HepG2 (cell line): ENCODE measurements at regions not wholly inside any gene's neighbourhood (a gene's known extent, or its start where the extent isn't known, plus 50 kb on each side); places are given as distances from the start of the nearest gene placed in this dataset.

Source experiments
- ATAC-seq: fragments of 200-7000 bp; cut with Tn5 transposase; 3 replicates; pipeline ENCODE4 v1.9.1; 2020; ENCODE audit warnings: mild to moderate bottlenecking, moderate library complexity
- BruUV-seq: library from RNA; stranded (reverse); fragments of 400-500 nt; replicated peaks from 2 replicates; lab custom pipeline; 2021; lab: Mats Ljungman, UMichigan
- CTCF ChIA-PET: fragments of 300-600 bp; formaldehyde crosslinking; extraction: SDS; loops from one replicate; lab custom pipeline; 2021; ENCODE audit warnings: low total read pairs, inconsistent platforms, low intra/inter-chr PET ratio; lab: Yijun Ruan, JAX
- POLR2A ChIA-PET: fragments of 350-600 bp; sonication (Branson Sonifier 250); formaldehyde crosslinking; loops from one replicate; lab custom pipeline; 2020; ENCODE audit warnings: antibody characterized with exemption, inconsistent platforms; lab: Yijun Ruan, JAX
- DNase-seq: peaks from one replicate; pipeline ENCODE4 v3.0.0-alpha.2; 2015; ENCODE audit warnings: low spot score
- FAIRE-seq: peaks from 3 replicates; lab custom pipeline; 2011; peaks lifted over from hg19 to GRCh38; lab: Jason Lieb, UNC
- H2AFZ ChIP-seq: one replicate; pipeline ENCODE4 v1.6.1; 2011; ENCODE audit warnings: low read length, inconsistent platforms
- H3K27ac ChIP-seq: fragments of 300-600 bp; 3 replicates; pipeline ENCODE4 v1.8.0; 2011; ENCODE audit warnings: mixed run types, mild to moderate bottlenecking, mixed read lengths, low read length, inconsistent platforms; ENCODE audit not compliant: insufficient read depth; ENCODE audit errors: extremely low read length
- H3K27me3 ChIP-seq, 2 experiments: fragments of 200-600 bp in 1 of 2; 2 replicates in 1 of 2; 3 replicates in 1 of 2; pipeline versions ENCODE4 v1.6.0 to v1.8.0; 2011; ENCODE audit warnings: low read length in 2 of 2, mild to moderate bottlenecking in 2 of 2, moderate library complexity in 2 of 2, inconsistent platforms in 1 of 2; ENCODE audit not compliant: insufficient read depth in 2 of 2, control insufficient read depth in 1 of 2
- H3K36me3 ChIP-seq, 2 experiments: fragments of 200-600 bp in 1 of 2; replicated peaks in 1 of 2; 2 replicates in 1 of 2; 3 replicates in 1 of 2; pipeline versions ENCODE4 v1.5.1 to v1.8.0; 2011; ENCODE audit warnings: low read length in 2 of 2, inconsistent platforms in 1 of 2; ENCODE audit not compliant: insufficient read depth in 2 of 2, control insufficient read depth in 1 of 2
- H3K4me1 ChIP-seq: 2 replicates; pipeline ENCODE4 v1.5.1; 2012; ENCODE audit warnings: low read length, inconsistent platforms; ENCODE audit not compliant: insufficient read depth
- H3K4me2 ChIP-seq: 2 replicates; pipeline ENCODE4 v1.6.0; 2011; ENCODE audit warnings: low read depth, low read length, inconsistent platforms
- H3K4me3 ChIP-seq, 3 experiments: fragments of 200-600 bp in 1 of 3; sonication (generic), shearing (Covaris generic) in 1 of 3; replicated peaks in 1 of 3; 2 replicates each; pipeline ENCODE4 v1.5.1; 2011 to 2016; ENCODE audit warnings: low read length in 3 of 3, inconsistent platforms in 2 of 3, low read depth in 2 of 3, mild to moderate bottlenecking in 2 of 3, control low read depth in 1 of 3, mixed read lengths in 1 of 3; ENCODE audit not compliant: insufficient read depth in 1 of 3
- H3K79me2 ChIP-seq: one replicate; pipeline ENCODE4 v1.6.1; 2011; ENCODE audit warnings: low read length, inconsistent platforms; ENCODE audit not compliant: insufficient read depth
- H3K9ac ChIP-seq: 2 replicates; pipeline ENCODE4 v1.6.0; 2011; ENCODE audit warnings: mild to moderate bottlenecking, low read depth, low read length, inconsistent platforms; ENCODE audit not compliant: insufficient read depth
- H3K9me3 ChIP-seq: 2 replicates; pipeline ENCODE4 v1.5.1; 2012; ENCODE audit warnings: mild to moderate bottlenecking, low read length
- H4K20me1 ChIP-seq: 2 replicates; pipeline ENCODE4 v1.6.0; 2011; ENCODE audit warnings: inconsistent platforms, mild to moderate bottlenecking, low read length, moderate library complexity; ENCODE audit not compliant: insufficient read depth
- BRCA1 ChIP-seq: sonication (generic); formaldehyde crosslinking; IDR thresholded peaks from 2 replicates; pipeline ENCODE4 v1.4.0; 2020; ENCODE audit warnings: missing genetic modification reagents
- BRF2 ChIP-seq: sonication (generic); formaldehyde crosslinking; IDR thresholded peaks from 2 replicates; pipeline ENCODE4 v1.8.1; 2022; ENCODE audit warnings: mild to moderate bottlenecking, missing genetic modification reagents
- CBFB ChIP-seq: sonication (generic); formaldehyde crosslinking; IDR thresholded peaks from 2 replicates; pipeline ENCODE4 v1.4.0; 2020; ENCODE audit warnings: missing genetic modification reagents
- CEBPG ChIP-seq: IDR thresholded peaks from 2 replicates; pipeline ENCODE4 v1.6.1; 2016
- EZH2 ChIP-seq: conservative IDR thresholded peaks from 2 replicates; pipeline ENCODE4 v1.6.1; 2012; ENCODE audit warnings: mild to moderate bottlenecking, low read depth, low read length, moderate library complexity
- KDM5B ChIP-seq: sonication (generic); formaldehyde crosslinking; IDR thresholded peaks from 2 replicates; pipeline ENCODE4 v1.4.0; 2020; ENCODE audit warnings: missing genetic modification reagents, mild to moderate bottlenecking, borderline replicate concordance
- MTF1 ChIP-seq: sonication (generic); formaldehyde crosslinking; IDR thresholded peaks from 2 replicates; pipeline ENCODE4 v1.5.0; 2020; ENCODE audit warnings: missing genetic modification reagents
- NBN ChIP-seq: fragments of 450-650 bp; conservative IDR thresholded peaks from 2 replicates; pipeline ENCODE4 v1.6.1; 2017
- NFIB ChIP-seq: sonication (generic); formaldehyde crosslinking; IDR thresholded peaks from 2 replicates; pipeline ENCODE4 v1.9.0; 2021; ENCODE audit warnings: missing genetic modification reagents, mild to moderate bottlenecking, borderline replicate concordance
- NFRKB ChIP-seq: fragments of 450-650 bp; IDR thresholded peaks from 2 replicates; pipeline ENCODE4 v1.6.1; 2017
- PBX3 ChIP-seq: sonication (generic); formaldehyde crosslinking; IDR thresholded peaks from 2 replicates; pipeline ENCODE4 v1.8.1; 2023; ENCODE audit warnings: missing genetic modification reagents, inconsistent platforms, borderline replicate concordance
- TERF1 ChIP-seq: sonication (generic); formaldehyde crosslinking; IDR thresholded peaks from 2 replicates; pipeline ENCODE4 v1.8.0; 2022; ENCODE audit warnings: mild to moderate bottlenecking, missing genetic modification reagents, moderate library complexity
- THYN1 ChIP-seq: sonication (generic); formaldehyde crosslinking; IDR thresholded peaks from 2 replicates; pipeline ENCODE4 v1.8.1; 2023; ENCODE audit warnings: low read depth, mild to moderate bottlenecking, moderate library complexity, missing genetic modification reagents, borderline replicate concordance
- ZBTB37 ChIP-seq: sonication (generic); formaldehyde crosslinking; IDR thresholded peaks from 2 replicates; pipeline ENCODE4 v1.4.0; 2020; ENCODE audit warnings: mild to moderate bottlenecking, missing genetic modification reagents
- ZNF235 ChIP-seq: sonication (generic); formaldehyde crosslinking; IDR thresholded peaks from 2 replicates; pipeline ENCODE4 v1.8.1; 2023; ENCODE audit warnings: mild to moderate bottlenecking, missing genetic modification reagents, borderline replicate concordance
- ZNF740 ChIP-seq: sonication (generic); formaldehyde crosslinking; IDR thresholded peaks from 2 replicates; pipeline ENCODE4 v1.4.0; 2020; ENCODE audit warnings: missing genetic modification reagents
- WGBS: methylation state at CpG from one replicate; pipeline ENCODE4 v1.1.6; 2017; ENCODE audit warnings: low lambda C conversion rate; 5-methylcytosine and 5-hydroxymethylcytosine counted together
- in situ Hi-C: cut with HindIII; loops from 2 replicates; pipeline ENCODE4 v1.10.0; 2017; ENCODE audit warnings: low pct_unique_long_range_greater_than_20kb; ENCODE audit not compliant: extremely low pct_ligation_motif_present
- intact Hi-C: fragments of 100-400 bp; cut with micrococcal nuclease; formaldehyde crosslinking; loops from one replicate; pipeline ENCODE4 v1.10.0; 2022; ENCODE audit not compliant: unreplicated experiment

GRCh38 chr18:40738321-40738880 lies 1216.6 kb upstream of the PIK3C3 start:
- no peaks in the 10 kb centered on the region for H3K79me2 ChIP-seq
- ChIA-PET CTCF (no interaction called here), POLR2A (no interaction called here)
- H3K4me1 ChIP-seq = no peaks in the 10 kb centered on the region
- no peaks in the 10 kb centered on the region for H3K36me3 ChIP-seq
- H3K4me3 ChIP-seq = no peak overlapping the region
- in situ Hi-C loops = no loop called here
- intact Hi-C loops = no loop called here
- no peak overlapping the region for H3K9ac ChIP-seq
- FAIRE-seq = no peak
- H2AFZ ChIP-seq = no peak overlapping the region
- BruUV-seq = no TSS peak
- H3K9me3 ChIP-seq = no peaks in the 10 kb centered on the region
- no peak for TF ChIP-seq BRF2
- no peak for TF ChIP-seq EZH2
- no peaks in the 10 kb centered on the region for H3K27me3 ChIP-seq
- 3% methylated on average over 4 of the region's 4 CpGs for WGBS
- no peak overlapping the region for H3K27ac ChIP-seq
- ATAC-seq = no peak
- H4K20me1 ChIP-seq = no peaks in the 10 kb centered on the region
- no peak for DNase-seq
- H3K4me2 ChIP-seq = no peak overlapping the region

- POLR2A ChIA-PET = no interaction called here
- BruUV-seq = no TSS peak
- TF ChIP-seq ZNF740 (CRISPR knock-in tag) (no peak), ZNF235 (CRISPR knock-in tag) (no peak), CBFB (no peak), KDM5B (CRISPR knock-in tag) (no peak), CEBPG (CRISPR knock-in tag) (no peak), NBN (no peak), NFRKB (no peak), THYN1 (no peak), PBX3 (CRISPR knock-in tag) (no peak), NFIB (no peak), MTF1 (CRISPR knock-in tag) (no peak), ZBTB37 (CRISPR knock-in tag) (no peak), BRCA1 (CRISPR knock-in tag) (no peak), TERF1 (CRISPR knock-in tag) (no peak)
Measured at GRCh38 chr18:40708726-40709125, 1246.3 kb upstream of the PIK3C3 start.

More at GRCh38 chr18:40708726-40709125, 1246.3 kb upstream of the PIK3C3 start:
- H3K27me3 ChIP-seq = no peaks in the 10 kb centered on the region
- no peaks in the 10 kb centered on the region for H3K9me3 ChIP-seq
- no peak overlapping the region for H3K4me3 ChIP-seq
- ATAC-seq = no peak
- FAIRE-seq = no peak
- no peak overlapping the region for H3K27ac ChIP-seq
- H3K9ac ChIP-seq = no peak overlapping the region
- no peaks in the 10 kb centered on the region for H3K79me2 ChIP-seq
- DNase-seq = no peak
- no peaks in the 10 kb centered on the region for H4K20me1 ChIP-seq
- in situ Hi-C loops (no loop called here), intact Hi-C loops (no loop called here)
- no peaks in the 10 kb centered on the region for H3K4me1 ChIP-seq
- CTCF ChIA-PET = no interaction called here
- H2AFZ ChIP-seq = no peak overlapping the region
- H3K36me3 ChIP-seq = no peaks in the 10 kb centered on the region
- no peak overlapping the region for H3K4me2 ChIP-seq
